ENCODE measurements at regions not wholly inside any gene's neighbourhood (a gene's known extent, or its start where the extent isn't known, plus 50 kb on each side); places are given as distances from the start of the nearest gene placed in this dataset.

GRCh38 chr4:103457566-103457965, 259.4 kb upstream of the CENPE start:
- Mint-ChIP-seq H3K27ac (no peak overlapping the region), H3K9me3 (ENCODE audit: low read depth) (no peaks in the 10 kb centered on the region), H3K27me3 (no peaks in the 10 kb centered on the region), H3K4me3 (no peak overlapping the region), H3K36me3 (ENCODE audit: low read depth) (no peaks in the 10 kb centered on the region), H3K4me1 (no peaks in the 10 kb centered on the region)
- POLR2A ChIA-PET = no interaction called here
- intact Hi-C loops (cut with DNase I, micrococcal nuclease) = no loop called here
- ATAC-seq (no peak), DNase-seq (no peak)
- CTCF ChIA-PET = no interaction called here

- Mint-ChIP-seq H3K9me3 (ENCODE audit: low read depth) (no peaks in the 10 kb centered on the region), H3K27me3 (no peaks in the 10 kb centered on the region), H3K36me3 (ENCODE audit: low read depth) (no peaks in the 10 kb centered on the region), H3K4me3 (no peak overlapping the region), H3K27ac (no peak overlapping the region), H3K4me1 (no peaks in the 10 kb centered on the region)
- ATAC-seq = no peak
- DNase-seq = no peak
- ChIA-PET POLR2A (no interaction called here), CTCF (no interaction called here)
- intact Hi-C loops (cut with DNase I, micrococcal nuclease) = no loop called here
These were observed 253.2 kb upstream of the CENPE start for GRCh38 chr4:103451341-103451740.

- Mint-ChIP-seq H3K9me3 (ENCODE audit: low read depth) (no peaks in the 10 kb centered on the region), H3K27ac (no peak overlapping the region), H3K4me1 (no peaks in the 10 kb centered on the region), H3K4me3 (no peak overlapping the region), H3K27me3 (no peaks in the 10 kb centered on the region), H3K36me3 (ENCODE audit: low read depth) (no peaks in the 10 kb centered on the region)
- ChIA-PET POLR2A (no interaction called here), CTCF (no interaction called here)
- no peak for ATAC-seq
- no peak for DNase-seq
- intact Hi-C loops (cut with DNase I, micrococcal nuclease) = no loop called here
These were observed 252.6 kb upstream of the CENPE start for GRCh38 chr4:103450693-103451092.

GRCh38 chr4:103449296-103450023, 251.3 kb upstream of the CENPE start:
- Mint-ChIP-seq H3K27ac (no peak overlapping the region), H3K9me3 (ENCODE audit: low read depth) (no peaks in the 10 kb centered on the region), H3K27me3 (no peaks in the 10 kb centered on the region), H3K4me3 (no peak overlapping the region), H3K36me3 (ENCODE audit: low read depth) (no peaks in the 10 kb centered on the region), H3K4me1 (no peaks in the 10 kb centered on the region)
- ChIA-PET CTCF (no interaction called here), POLR2A (no interaction called here)
- intact Hi-C loops (cut with DNase I, micrococcal nuclease) = no loop called here
- no peak for ATAC-seq
- no peak for DNase-seq

GRCh38 chr4:103445377-103445776, 247.2 kb upstream of the CENPE start:
- Mint-ChIP-seq H3K4me1 (no peaks in the 10 kb centered on the region), H3K9me3 (ENCODE audit: low read depth) (no peaks in the 10 kb centered on the region), H3K27me3 (peaks cover 2% of the 10 kb centered on the region), H3K36me3 (ENCODE audit: low read depth) (no peaks in the 10 kb centered on the region), H3K4me3 (no peak overlapping the region), H3K27ac (no peak overlapping the region)
- intact Hi-C loops (cut with DNase I, micrococcal nuclease) = no loop called here
- ChIA-PET POLR2A (no interaction called here), CTCF (no interaction called here)
- ATAC-seq = no peak
- no peak for DNase-seq

- Mint-ChIP-seq H3K27me3 (peaks cover 2% of the 10 kb centered on the region), H3K36me3 (ENCODE audit: low read depth) (no peaks in the 10 kb centered on the region), H3K27ac (no peak overlapping the region), H3K4me3 (no peak overlapping the region), H3K9me3 (ENCODE audit: low read depth) (no peaks in the 10 kb centered on the region), H3K4me1 (no peaks in the 10 kb centered on the region)
- ChIA-PET POLR2A (no interaction called here), CTCF (no interaction called here)
- DNase-seq = no peak
- intact Hi-C loops (cut with DNase I, micrococcal nuclease) = no loop called here
- no peak for ATAC-seq
These were observed 245.2 kb upstream of the CENPE start for GRCh38 chr4:103443324-103443723.

GRCh38 chr4:103429283-103429682, 231.1 kb upstream of the CENPE start:
- no peaks in the 10 kb centered on the region for H3K36me3 Mint-ChIP-seq (ENCODE audit: low read depth)
- ChIA-PET POLR2A (no interaction called here), CTCF (interaction anchor here (0.8 kb wide), 1 partner anchor 8 kb away, joined by 3 read pairs; no protein-coding TSS in a partner anchor)
- ATAC-seq = peak; percentile 84
- H3K9me3 Mint-ChIP-seq (ENCODE audit: low read depth) = no peaks in the 10 kb centered on the region
- peak; percentile 48 for DNase-seq
- H3K27ac Mint-ChIP-seq = no peak overlapping the region
- H3K4me1 Mint-ChIP-seq = no peaks in the 10 kb centered on the region
- intact Hi-C loops (cut with DNase I, micrococcal nuclease) = no loop called here
- peaks cover 2% of the 10 kb centered on the region for H3K27me3 Mint-ChIP-seq
- H3K4me3 Mint-ChIP-seq = no peak overlapping the region

- DNase-seq (no peak), ATAC-seq (no peak)
- no peaks in the 10 kb centered on the region for H3K36me3 Mint-ChIP-seq (ENCODE audit: low read depth)
- no peaks in the 10 kb centered on the region for H3K4me1 Mint-ChIP-seq
- ChIA-PET POLR2A (no interaction called here), CTCF (no interaction called here)
- no peak overlapping the region for H3K27ac Mint-ChIP-seq
- peaks cover 2% of the 10 kb centered on the region for H3K27me3 Mint-ChIP-seq
- no peak overlapping the region for H3K4me3 Mint-ChIP-seq
- intact Hi-C loops (cut with DNase I, micrococcal nuclease) = no loop called here
- H3K9me3 Mint-ChIP-seq (ENCODE audit: low read depth) = no peaks in the 10 kb centered on the region
These were observed 227.3 kb upstream of the CENPE start for GRCh38 chr4:103425406-103425805.

GRCh38 chr4:103424853-103425252, 226.7 kb upstream of the CENPE start:
- no peaks in the 10 kb centered on the region for H3K36me3 Mint-ChIP-seq (ENCODE audit: low read depth)
- intact Hi-C loops (cut with DNase I, micrococcal nuclease) = no loop called here

GRCh38 chr4:103423261-103423660, 225.1 kb upstream of the CENPE start:
- Mint-ChIP-seq H3K36me3 (ENCODE audit: low read depth) (no peaks in the 10 kb centered on the region), H3K27ac (no peak overlapping the region), H3K27me3 (no peaks in the 10 kb centered on the region), H3K4me3 (no peak overlapping the region), H3K9me3 (ENCODE audit: low read depth) (no peaks in the 10 kb centered on the region), H3K4me1 (no peaks in the 10 kb centered on the region)
- ChIA-PET POLR2A (no interaction called here), CTCF (no interaction called here)
- intact Hi-C loops (cut with DNase I, micrococcal nuclease) = no loop called here
- ATAC-seq = no peak
- no peak for DNase-seq

More at GRCh38 chr4:103424853-103425252, 226.7 kb upstream of the CENPE start:
- Mint-ChIP-seq H3K9me3 (ENCODE audit: low read depth) (no peaks in the 10 kb centered on the region), H3K4me3 (no peak overlapping the region), H3K27ac (no peak overlapping the region), H3K4me1 (no peaks in the 10 kb centered on the region), H3K27me3 (peaks cover 1% of the 10 kb centered on the region)
- ATAC-seq (no peak), DNase-seq (no peak)
- POLR2A ChIA-PET = no interaction called here
- CTCF ChIA-PET = no interaction called here

- Mint-ChIP-seq H3K27ac (no peak overlapping the region), H3K4me3 (no peak overlapping the region), H3K27me3 (no peaks in the 10 kb centered on the region), H3K9me3 (ENCODE audit: low read depth) (no peaks in the 10 kb centered on the region), H3K4me1 (no peaks in the 10 kb centered on the region), H3K36me3 (ENCODE audit: low read depth) (no peaks in the 10 kb centered on the region)
- ATAC-seq (no peak), DNase-seq (no peak)
- intact Hi-C loops (cut with DNase I, micrococcal nuclease) = no loop called here
- ChIA-PET POLR2A (no interaction called here), CTCF (no interaction called here)
These were observed 224.5 kb upstream of the CENPE start for GRCh38 chr4:103422467-103423219.

- CTCF ChIA-PET = no interaction called here
These were observed 217.7 kb upstream of the CENPE start for GRCh38 chr4:103415801-103416200.

More at GRCh38 chr4:103415801-103416200, 217.7 kb upstream of the CENPE start:
- POLR2A ChIA-PET = no interaction called here
- no peak overlapping the region for H3K4me3 Mint-ChIP-seq
- DNase-seq (no peak), ATAC-seq (no peak)
- intact Hi-C loops (cut with DNase I, micrococcal nuclease) = no loop called here
- no peaks in the 10 kb centered on the region for H3K36me3 Mint-ChIP-seq (ENCODE audit: low read depth)
- no peaks in the 10 kb centered on the region for H3K4me1 Mint-ChIP-seq
- H3K27me3 Mint-ChIP-seq = no peaks in the 10 kb centered on the region
- no peaks in the 10 kb centered on the region for H3K9me3 Mint-ChIP-seq (ENCODE audit: low read depth)
- H3K27ac Mint-ChIP-seq = no peak overlapping the region

All from activated CD4-positive, alpha-beta T cell treated with anti-CD3 and anti-CD28 coated beads for 36 hours (primary cell).